A673 (cell line): ENCODE measurements at regions not wholly inside any gene's neighbourhood (a gene's known extent, or its start where the extent isn't known, plus 50 kb on each side); places are given as distances from the start of the nearest gene placed in this dataset.
A peak's percentile ranks its signal among the peaks of the same experiment; 100 is the strongest.

Experiments used
- BruUV-seq: library from RNA; stranded (reverse); fragments of 400-500 nt; replicated peaks from 2 replicates; lab custom pipeline; 2021; lab: Mats Ljungman, UMichigan
- CTCF ChIA-PET: fragments of 300-600 bp; sonication (Branson Sonifier 250); formaldehyde crosslinking; loops from one replicate; lab custom pipeline; 2022; ENCODE audit warnings: antibody characterized with exemption; lab: Charles Lee
- POLR2A ChIA-PET: fragments of 300-600 bp; sonication (Branson Sonifier 250); formaldehyde crosslinking; loops from one replicate; lab custom pipeline; 2022; ENCODE audit warnings: antibody characterized with exemption; ENCODE audit not compliant: low non-redundant PET; lab: Charles Lee
- DNase-seq: peaks from one replicate; pipeline ENCODE4 v3.0.0-alpha.2; 2015; ENCODE audit warnings: low spot score
- H3K27ac ChIP-seq: fragments of 200-600 bp; sonication (generic); 2 replicates; pipeline ENCODE4 v1.5.1; 2016; ENCODE audit warnings: mixed run types, low read depth, mild to moderate bottlenecking, mixed read lengths, antibody characterized with exemption, low read length; ENCODE audit not compliant: poor library complexity, severe bottlenecking
- H3K27me3 ChIP-seq: fragments of 200-600 bp; sonication (generic); replicated peaks from 2 replicates; pipeline ENCODE4 v1.6.1; 2017; ENCODE audit warnings: mixed run types, low read depth, mild to moderate bottlenecking, mixed read lengths, antibody characterized with exemption, low read length; ENCODE audit not compliant: insufficient read depth, poor library complexity
- H3K36me3 ChIP-seq: fragments of 200-600 bp; sonication (generic); 2 replicates; pipeline ENCODE4 v1.6.1; 2016; ENCODE audit warnings: mixed run types, mild to moderate bottlenecking, mixed read lengths, antibody characterized with exemption, low read length; ENCODE audit not compliant: insufficient read depth, poor library complexity, severe bottlenecking
- H3K4me1 ChIP-seq: fragments of 200-600 bp; sonication (generic); 2 replicates; pipeline ENCODE4 v1.6.1; 2017; ENCODE audit warnings: mixed run types, mild to moderate bottlenecking, mixed read lengths, antibody characterized with exemption, low read length; ENCODE audit not compliant: insufficient read depth, poor library complexity, severe bottlenecking
- H3K4me3 ChIP-seq: fragments of 200-600 bp; sonication (generic); 2 replicates; pipeline ENCODE4 v1.5.1; 2016; ENCODE audit warnings: low read depth, mixed run types, mild to moderate bottlenecking, mixed read lengths, low read length; ENCODE audit not compliant: poor library complexity, severe bottlenecking
- H3K9me3 ChIP-seq: fragments of 200-600 bp; sonication (generic); 2 replicates; pipeline ENCODE4 v1.6.1; 2016; ENCODE audit warnings: mixed run types, low read depth, mild to moderate bottlenecking, mixed read lengths, antibody characterized with exemption, low read length; ENCODE audit not compliant: poor library complexity, severe bottlenecking
- CTCF ChIP-seq: fragments of 300-800, 200-600 bp; sonication (generic); conservative IDR thresholded peaks from 2 replicates; pipeline ENCODE4 v1.5.1; 2017; ENCODE audit warnings: low read depth, mild to moderate bottlenecking, antibody characterized with exemption, low read length, moderate library complexity, mixed read lengths
- EZH2 ChIP-seq: fragments of 200-600 bp; sonication (generic); IDR thresholded peaks from 2 replicates; pipeline ENCODE4 v1.6.1; 2017; ENCODE audit warnings: borderline replicate concordance, low read depth, mild to moderate bottlenecking, mixed read lengths, antibody characterized with exemption, low read length; ENCODE audit not compliant: poor library complexity, severe bottlenecking
- intact Hi-C: fragments of 100-400 bp; cut with micrococcal nuclease; formaldehyde crosslinking; loops from one replicate; pipeline ENCODE4 v1.10.0; 2022; ENCODE audit not compliant: unreplicated experiment

- intact Hi-C loops, result no loop called here
- BruUV-seq, result no TSS peak
- DNase-seq, result no peak
- no peaks in the 10 kb centered on the region for H3K36me3 ChIP-seq
- H3K9me3 ChIP-seq, result no peaks in the 10 kb centered on the region
- H3K4me1 ChIP-seq, result peaks cover 36% of the 10 kb centered on the region
- ChIA-PET CTCF (no interaction called here), POLR2A (no interaction called here)
- no peak overlapping the region for H3K4me3 ChIP-seq
- H3K27ac ChIP-seq, result no peak overlapping the region
- TF ChIP-seq EZH2 (no peak), CTCF (no peak)
- H3K27me3 ChIP-seq, result no peaks in the 10 kb centered on the region
Measured at GRCh38 chr17:77379832-77380231, 239.1 kb downstream of the SEC14L1 start.

GRCh38 chr17:77380395-77381184 lies 239.8 kb downstream of the SEC14L1 start:
- no peaks in the 10 kb centered on the region for H3K36me3 ChIP-seq
- DNase-seq, result no peak
- no peaks in the 10 kb centered on the region for H3K9me3 ChIP-seq
- H3K27me3 ChIP-seq, result no peaks in the 10 kb centered on the region
- POLR2A ChIA-PET, result no interaction called here
- no peak overlapping the region for H3K4me3 ChIP-seq
- no peak overlapping the region for H3K27ac ChIP-seq
- CTCF ChIA-PET, result no interaction called here
- TF ChIP-seq CTCF, result no peak
- peaks cover 28% of the 10 kb centered on the region for H3K4me1 ChIP-seq
- intact Hi-C loops, result no loop called here
- no TSS peak for BruUV-seq

- intact Hi-C loops, result no loop called here
- Histone ChIP-seq H3K9me3 (no peaks in the 10 kb centered on the region), H3K4me1 (peaks cover 23% of the 10 kb centered on the region), H3K27ac (peak overlapping the region; percentile 30), H3K4me3 (no peak overlapping the region), H3K27me3 (no peaks in the 10 kb centered on the region), H3K36me3 (no peaks in the 10 kb centered on the region)
- TF ChIP-seq EZH2, result no peak
- TF ChIP-seq CTCF, result no peak
- CTCF ChIA-PET, result no interaction called here
- DNase-seq, result no peak
- POLR2A ChIA-PET, result no interaction called here
- BruUV-seq, result no TSS peak
Measured at GRCh38 chr17:77381185-77381700, 240.5 kb downstream of the SEC14L1 start.
